ENCODE measurements at regions not wholly inside any gene's neighbourhood (a gene's known extent, or its start where the extent isn't known, plus 50 kb on each side); places are given as distances from the start of the nearest gene placed in this dataset.
"Not testable (repeated sequence)": the region's sequence is repeated elsewhere in the genome, so short reads cannot be mapped to it uniquely, and the experiment has no call there.

- H3K36me3 Mint-ChIP-seq = no peaks in the 10 kb centered on the region
- TF ChIP-seq CTCF (conservative IDR thresholded peaks at IDR 0.05) = no peak
- H3K4me3 Mint-ChIP-seq = no peak overlapping the region
- H3K27me3 Mint-ChIP-seq = no peaks in the 10 kb centered on the region
- no peak overlapping the region for H3K27ac Mint-ChIP-seq
- DNase-seq (ENCODE audit: extremely low spot score, unreplicated experiment) = no peak
- no peaks in the 10 kb centered on the region for H3K9me3 Mint-ChIP-seq
- no peaks in the 10 kb centered on the region for H3K4me1 Mint-ChIP-seq (ENCODE audit: unreplicated experiment)
Measured at GRCh38 chr11:87775036-87775435, 400.2 kb downstream of the RAB38 start.

- Mint-ChIP-seq H3K36me3 (no peaks in the 10 kb centered on the region), H3K27me3 (no peaks in the 10 kb centered on the region), H3K27ac (no peak overlapping the region), H3K9me3 (no peaks in the 10 kb centered on the region), H3K4me3 (no peak overlapping the region), H3K4me1 (ENCODE audit: unreplicated experiment) (no peaks in the 10 kb centered on the region)
- TF ChIP-seq CTCF (conservative IDR thresholded peaks at IDR 0.05) = no peak
- no peak for DNase-seq (ENCODE audit: extremely low spot score, unreplicated experiment)
Measured at GRCh38 chr11:87769661-87770060, 405.6 kb downstream of the RAB38 start.

GRCh38 chr11:87767615-87768014 is 407.6 kb downstream of the RAB38 start:
- no peak overlapping the region for H3K27ac Mint-ChIP-seq
- no peak for TF ChIP-seq CTCF (conservative IDR thresholded peaks at IDR 0.05)
- peaks cover 6% of the 10 kb centered on the region for H3K9me3 Mint-ChIP-seq
- H3K27me3 Mint-ChIP-seq = no peaks in the 10 kb centered on the region
- no peaks in the 10 kb centered on the region for H3K4me1 Mint-ChIP-seq (ENCODE audit: unreplicated experiment)
- H3K36me3 Mint-ChIP-seq = no peaks in the 10 kb centered on the region
- no peak overlapping the region for H3K4me3 Mint-ChIP-seq
- no peak for DNase-seq (ENCODE audit: extremely low spot score, unreplicated experiment)

- not testable (repeated sequence) for H3K27me3 Mint-ChIP-seq; H3K4me3 Mint-ChIP-seq; DNase-seq (ENCODE audit: extremely low spot score, unreplicated experiment); H3K4me1 Mint-ChIP-seq (ENCODE audit: unreplicated experiment); H3K36me3 Mint-ChIP-seq; H3K27ac Mint-ChIP-seq
- H3K9me3 Mint-ChIP-seq = peaks cover 11% of the 10 kb centered on the region
Measured at GRCh38 chr11:87764075-87764474, 411.2 kb downstream of the RAB38 start.

GRCh38 chr11:87754685-87755084 is 420.6 kb downstream of the RAB38 start:
- H3K27me3 Mint-ChIP-seq = no peaks in the 10 kb centered on the region
- H3K36me3 Mint-ChIP-seq = no peaks in the 10 kb centered on the region
- H3K4me1 Mint-ChIP-seq (ENCODE audit: unreplicated experiment) = no peaks in the 10 kb centered on the region
- peaks cover 2% of the 10 kb centered on the region for H3K9me3 Mint-ChIP-seq
- DNase-seq (ENCODE audit: extremely low spot score, unreplicated experiment) = no peak
- no peak overlapping the region for H3K4me3 Mint-ChIP-seq
- no peak overlapping the region for H3K27ac Mint-ChIP-seq
- no peak for TF ChIP-seq CTCF (conservative IDR thresholded peaks at IDR 0.05)

- no peak for TF ChIP-seq CTCF (conservative IDR thresholded peaks at IDR 0.05)
- no peaks in the 10 kb centered on the region for H3K9me3 Mint-ChIP-seq
- H3K36me3 Mint-ChIP-seq = no peaks in the 10 kb centered on the region
- no peak overlapping the region for H3K4me3 Mint-ChIP-seq
- no peaks in the 10 kb centered on the region for H3K4me1 Mint-ChIP-seq (ENCODE audit: unreplicated experiment)
- DNase-seq (ENCODE audit: extremely low spot score, unreplicated experiment) = no peak
- no peak overlapping the region for H3K27ac Mint-ChIP-seq
- H3K27me3 Mint-ChIP-seq = no peaks in the 10 kb centered on the region
Measured at GRCh38 chr11:87753143-87753542, 422.1 kb downstream of the RAB38 start.
